ENCODE measurements at regions not wholly inside any gene's neighbourhood (a gene's known extent, or its start where the extent isn't known, plus 50 kb on each side); places are given as distances from the start of the nearest gene placed in this dataset.

- no peak for DNase-seq (ENCODE audit: low read depth)
Observed at GRCh38 chr1:209379280-209379679, 204.2 kb upstream of the CAMK1G start.

GRCh38 chr1:209380420-209380819 is 203.1 kb upstream of the CAMK1G start:
- DNase-seq (ENCODE audit: low read depth): no peak

- no peak for DNase-seq (ENCODE audit: low read depth)
Observed at GRCh38 chr1:209382231-209383100, 201.0 kb upstream of the CAMK1G start.

GRCh38 chr1:209383422-209383821 is 200.1 kb upstream of the CAMK1G start:
- no peak for DNase-seq (ENCODE audit: low read depth)

GRCh38 chr1:209383907-209384709 is 199.4 kb upstream of the CAMK1G start:
- DNase-seq (ENCODE audit: low read depth): no peak

GRCh38 chr1:209384710-209385550 is 198.6 kb upstream of the CAMK1G start:
- no peak for DNase-seq (ENCODE audit: low read depth)

- no peak for DNase-seq (ENCODE audit: low read depth)
Observed at GRCh38 chr1:209386156-209386555, 197.4 kb upstream of the CAMK1G start.

- DNase-seq (ENCODE audit: low read depth): no peak
Observed at GRCh38 chr1:209387271-209387968, 196.1 kb upstream of the CAMK1G start.

GRCh38 chr1:209387969-209388329 is 195.6 kb upstream of the CAMK1G start:
- DNase-seq (ENCODE audit: low read depth): no peak

GRCh38 chr1:209388358-209388757 is 195.2 kb upstream of the CAMK1G start:
- DNase-seq (ENCODE audit: low read depth): no peak

GRCh38 chr1:209389258-209389657 is 194.3 kb upstream of the CAMK1G start:
- no peak for DNase-seq (ENCODE audit: low read depth)

GRCh38 chr1:209389975-209390374 is 193.5 kb upstream of the CAMK1G start:
- no peak for DNase-seq (ENCODE audit: low read depth)

GRCh38 chr1:209390764-209391163 is 192.8 kb upstream of the CAMK1G start:
- DNase-seq (ENCODE audit: low read depth): no peak

GRCh38 chr1:209391792-209392191 is 191.7 kb upstream of the CAMK1G start:
- no peak for DNase-seq (ENCODE audit: low read depth)

GRCh38 chr1:209395169-209395568 is 188.3 kb upstream of the CAMK1G start:
- DNase-seq (ENCODE audit: low read depth): no peak

GRCh38 chr1:209397371-209397770 is 186.1 kb upstream of the CAMK1G start:
- no peak for DNase-seq (ENCODE audit: low read depth)

GRCh38 chr1:209397910-209398309 is 185.6 kb upstream of the CAMK1G start:
- DNase-seq (ENCODE audit: low read depth): no peak

GRCh38 chr1:209398313-209398991 is 185.1 kb upstream of the CAMK1G start:
- DNase-seq (ENCODE audit: low read depth): no peak

- no peak for DNase-seq (ENCODE audit: low read depth)
Observed at GRCh38 chr1:209399800-209400199, 183.7 kb upstream of the CAMK1G start.

- DNase-seq (ENCODE audit: low read depth): no peak
Observed at GRCh38 chr1:209400351-209401220, 182.9 kb upstream of the CAMK1G start.
